22Rv1 (cell line): ENCODE measurements at regions not wholly inside any gene's neighbourhood (a gene's known extent, or its start where the extent isn't known, plus 50 kb on each side); places are given as distances from the start of the nearest gene placed in this dataset.

Source experiments
- ZFX ChIP-seq: fragments of 450-650 bp; IDR thresholded peaks from 2 replicates; pipeline ENCODE4 v1.6.1; 2017; ENCODE audit warnings: antibody characterized with exemption, borderline replicate concordance
- TF ChIP-seq, protein P1 (sequence below): fragments of 450-650 bp; IDR thresholded peaks from 2 replicates; pipeline ENCODE4 v1.5.1; 2017; ENCODE audit warnings: mild to moderate bottlenecking

DNA sequence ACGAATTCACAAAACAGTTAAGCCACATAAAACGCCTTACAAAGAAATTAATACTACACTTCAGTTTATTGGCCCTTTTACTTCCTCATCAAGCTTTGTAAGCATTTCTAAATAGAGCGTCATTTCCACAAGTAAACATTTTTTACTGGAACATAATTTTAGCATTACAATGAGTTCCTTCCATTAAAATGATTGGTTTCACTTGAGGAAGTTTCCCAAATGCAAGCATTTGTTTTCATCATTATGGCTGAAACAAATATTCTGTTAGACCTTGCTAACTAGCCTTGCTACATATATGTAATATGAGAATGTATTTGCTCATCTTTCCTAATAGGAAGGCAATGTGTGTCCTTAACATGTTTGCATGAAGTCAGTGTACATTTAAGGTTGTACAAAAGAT lies 579.1 kb downstream of the IRS1 start:
- TF ChIP-seq, protein P1, sequence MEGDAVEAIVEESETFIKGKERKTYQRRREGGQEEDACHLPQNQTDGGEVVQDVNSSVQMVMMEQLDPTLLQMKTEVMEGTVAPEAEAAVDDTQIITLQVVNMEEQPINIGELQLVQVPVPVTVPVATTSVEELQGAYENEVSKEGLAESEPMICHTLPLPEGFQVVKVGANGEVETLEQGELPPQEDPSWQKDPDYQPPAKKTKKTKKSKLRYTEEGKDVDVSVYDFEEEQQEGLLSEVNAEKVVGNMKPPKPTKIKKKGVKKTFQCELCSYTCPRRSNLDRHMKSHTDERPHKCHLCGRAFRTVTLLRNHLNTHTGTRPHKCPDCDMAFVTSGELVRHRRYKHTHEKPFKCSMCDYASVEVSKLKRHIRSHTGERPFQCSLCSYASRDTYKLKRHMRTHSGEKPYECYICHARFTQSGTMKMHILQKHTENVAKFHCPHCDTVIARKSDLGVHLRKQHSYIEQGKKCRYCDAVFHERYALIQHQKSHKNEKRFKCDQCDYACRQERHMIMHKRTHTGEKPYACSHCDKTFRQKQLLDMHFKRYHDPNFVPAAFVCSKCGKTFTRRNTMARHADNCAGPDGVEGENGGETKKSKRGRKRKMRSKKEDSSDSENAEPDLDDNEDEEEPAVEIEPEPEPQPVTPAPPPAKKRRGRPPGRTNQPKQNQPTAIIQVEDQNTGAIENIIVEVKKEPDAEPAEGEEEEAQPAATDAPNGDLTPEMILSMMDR, result no peak
- TF ChIP-seq ZFX, result no peak
